ENCODE measurements at regions not wholly inside any gene's neighbourhood (a gene's known extent, or its start where the extent isn't known, plus 50 kb on each side); places are given as distances from the start of the nearest gene placed in this dataset.

DNA sequence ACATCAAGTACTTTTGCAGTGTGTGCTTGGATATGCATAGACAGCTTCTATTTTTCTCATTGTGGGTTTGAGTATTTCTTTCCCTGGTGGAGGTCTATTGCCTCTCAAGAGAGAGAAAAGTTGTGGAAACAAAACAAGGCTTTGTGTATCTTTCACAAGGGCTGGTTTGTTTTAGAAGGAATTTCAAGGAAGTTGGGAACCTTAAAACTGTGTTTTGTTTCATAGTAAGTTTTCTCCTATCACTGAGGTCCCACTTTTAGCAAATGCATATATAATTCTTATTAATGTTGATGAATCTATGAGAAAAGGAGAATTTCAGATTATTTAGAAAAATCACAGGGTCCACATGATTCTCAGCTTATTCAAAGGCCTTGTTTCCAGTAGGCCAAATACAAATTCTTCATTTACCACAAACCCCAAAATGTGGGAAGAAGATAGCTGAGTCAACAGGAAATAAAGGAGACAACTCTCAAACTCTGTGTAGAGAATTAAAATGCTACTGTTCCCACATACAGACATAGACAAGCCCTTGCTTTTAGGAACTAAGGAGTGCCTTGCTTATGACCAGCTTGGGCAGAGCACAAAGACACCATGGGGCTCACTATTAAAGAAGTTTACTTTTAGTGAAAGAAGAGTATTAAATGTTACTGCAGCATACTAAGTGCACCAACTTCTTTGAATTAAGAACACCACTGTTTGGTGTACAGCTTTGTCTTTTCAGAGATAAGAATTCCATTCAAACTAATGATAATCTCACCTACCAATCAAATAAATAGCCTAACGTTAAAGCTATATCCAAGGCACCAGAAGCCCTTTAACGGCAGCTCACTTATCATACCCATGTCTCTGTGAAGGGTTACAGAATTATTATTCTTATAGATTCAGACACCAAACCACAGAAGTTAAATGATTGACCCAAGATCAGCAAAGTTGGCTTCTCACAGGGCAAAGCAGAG lies 177.4 kb upstream of the LEF1 start:
- no peak for DNase-seq (ENCODE audit: extremely low read depth, low read depth, low spot score)

DNA sequence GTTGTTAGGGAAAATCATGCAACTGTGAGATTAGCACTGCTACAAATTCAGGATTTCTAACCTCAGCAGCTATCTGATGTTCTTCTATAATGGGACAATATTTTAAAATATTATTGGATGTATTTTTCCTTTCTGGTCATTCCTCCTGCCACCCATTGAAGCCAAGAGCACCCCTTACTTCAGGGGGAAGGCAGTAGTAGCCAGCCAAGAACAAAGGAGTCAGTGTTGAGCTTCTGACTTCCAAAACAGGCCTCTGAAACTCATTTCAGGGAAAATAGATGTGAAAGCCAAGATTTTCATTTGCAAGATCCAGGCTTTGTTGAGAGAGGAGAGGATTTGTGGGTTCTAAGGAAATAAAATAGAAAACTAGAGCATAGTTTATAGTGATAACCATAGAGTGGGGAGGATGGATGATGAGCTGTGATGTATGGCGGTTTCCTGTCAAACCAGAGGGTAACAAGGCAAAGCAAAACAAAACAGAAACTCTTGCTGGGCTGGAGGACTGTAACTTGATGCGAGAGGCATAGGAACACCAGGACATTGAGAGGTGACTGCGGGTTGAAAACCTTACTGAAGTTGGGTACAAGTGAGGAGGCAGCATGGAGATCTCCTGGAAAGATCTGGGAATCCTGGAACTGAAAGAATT lies 173.7 kb upstream of the LEF1 start:
- no peak for DNase-seq (ENCODE audit: extremely low read depth, low read depth, low spot score)

DNA sequence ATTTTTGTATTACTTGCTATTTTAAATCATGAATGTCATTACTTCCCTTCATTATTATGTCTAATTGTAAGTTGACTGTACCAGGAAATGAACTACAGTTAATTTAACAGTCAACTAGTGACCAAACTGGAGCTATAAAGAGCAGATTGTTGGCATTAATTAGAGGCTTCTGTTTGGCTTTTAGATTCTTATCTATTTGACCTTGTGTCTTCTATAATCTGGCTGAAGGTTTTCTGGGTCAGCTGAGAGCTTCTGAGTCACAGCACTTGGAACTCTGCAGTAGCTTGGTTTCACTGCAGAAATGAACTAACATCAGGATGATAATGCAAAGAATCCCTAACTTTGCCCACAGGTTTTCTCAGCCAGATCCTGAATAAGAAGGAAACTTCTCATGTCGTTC lies 169.2 kb upstream of the LEF1 start:
- no peak for DNase-seq (ENCODE audit: extremely low read depth, low read depth, low spot score)

DNA sequence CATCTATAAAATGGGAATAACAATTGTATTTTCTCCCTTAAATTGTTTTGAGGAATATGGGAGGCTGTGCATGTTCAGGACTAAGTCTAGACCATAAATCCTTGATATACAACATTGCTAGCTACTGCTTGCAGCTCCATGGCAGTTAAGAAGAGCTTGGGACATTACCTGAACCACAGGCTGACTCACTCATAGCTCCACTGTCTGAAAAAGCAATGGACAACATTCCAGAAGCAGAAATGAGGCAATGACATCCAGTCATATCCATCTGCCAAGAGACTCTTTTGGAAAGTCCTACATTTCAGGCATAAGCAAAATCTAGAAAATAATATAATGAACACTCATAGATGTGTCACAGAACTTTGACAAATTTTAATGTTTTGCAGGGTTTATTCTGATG lies 167.3 kb upstream of the LEF1 start:
- no peak for DNase-seq (ENCODE audit: extremely low read depth, low read depth, low spot score)

DNA sequence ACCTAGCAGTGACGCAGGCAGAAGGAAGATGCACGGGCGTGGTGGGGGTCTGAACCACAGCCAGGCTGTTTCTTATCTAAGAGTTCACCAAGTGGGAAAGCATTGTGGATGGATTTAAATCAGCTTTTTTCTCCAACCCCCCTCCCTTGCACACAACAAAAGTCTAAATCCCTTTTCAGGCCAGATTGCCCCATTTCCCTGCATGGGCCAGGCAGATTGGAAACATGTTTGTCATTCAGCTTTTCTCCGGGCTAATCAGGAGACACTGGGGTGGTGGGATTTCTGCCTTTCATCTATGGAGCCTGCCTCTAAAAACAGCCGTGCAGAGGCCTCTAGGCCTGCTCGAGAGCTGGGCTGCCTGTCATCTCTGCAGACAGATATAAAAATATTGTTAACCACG lies 166.3 kb upstream of the LEF1 start:
- DNase-seq (ENCODE audit: extremely low read depth, low read depth, low spot score): no peak

DNA sequence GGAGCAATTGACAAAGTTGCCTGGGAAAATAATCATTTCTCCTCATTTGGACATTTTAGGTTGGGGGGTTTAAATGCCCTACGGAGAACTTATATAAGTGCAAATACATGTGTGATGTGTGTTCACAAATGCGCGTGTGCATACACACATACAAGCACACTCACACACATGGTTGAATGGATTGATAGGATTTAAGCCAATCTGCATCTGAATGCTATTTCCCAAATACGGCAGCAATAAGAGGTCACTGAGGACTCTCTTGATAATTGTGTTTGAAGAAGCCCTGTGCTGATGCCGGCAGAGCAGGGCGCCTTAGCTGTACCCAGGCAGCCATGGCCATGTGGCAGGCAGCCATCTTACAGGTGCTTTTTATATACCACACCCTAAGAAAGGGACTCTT lies 165.3 kb upstream of the LEF1 start:
- DNase-seq (ENCODE audit: extremely low read depth, low read depth, low spot score): no peak

DNA sequence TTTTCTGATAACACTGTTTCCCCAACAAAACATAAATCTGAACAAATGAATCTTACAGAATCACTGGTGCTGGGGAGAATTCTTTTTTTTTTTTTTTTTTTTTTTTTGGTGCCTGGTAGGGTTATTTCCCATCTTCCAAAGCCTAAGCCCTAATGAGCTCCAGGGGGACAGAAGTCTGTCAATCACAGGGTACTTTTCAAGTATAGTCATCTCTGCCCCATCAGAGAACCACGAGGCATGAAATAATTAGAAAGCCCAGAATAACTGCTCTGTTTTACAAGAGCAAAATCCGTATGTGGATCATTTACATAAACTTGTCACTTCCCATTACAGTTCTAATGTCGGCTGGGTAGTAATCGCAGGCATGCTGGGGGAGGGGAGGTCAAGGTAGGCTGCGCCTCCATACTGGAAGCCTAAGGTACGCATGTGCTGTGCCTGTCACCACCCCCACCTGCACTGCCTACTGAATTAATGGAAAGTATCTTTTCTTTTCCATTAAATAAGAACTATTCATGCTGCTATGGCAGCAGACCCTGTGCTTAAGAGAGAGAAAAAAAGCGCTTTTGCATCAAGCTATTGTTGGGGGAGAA lies 164.7 kb upstream of the LEF1 start:
- DNase-seq (ENCODE audit: extremely low read depth, low read depth, low spot score): no peak

DNA sequence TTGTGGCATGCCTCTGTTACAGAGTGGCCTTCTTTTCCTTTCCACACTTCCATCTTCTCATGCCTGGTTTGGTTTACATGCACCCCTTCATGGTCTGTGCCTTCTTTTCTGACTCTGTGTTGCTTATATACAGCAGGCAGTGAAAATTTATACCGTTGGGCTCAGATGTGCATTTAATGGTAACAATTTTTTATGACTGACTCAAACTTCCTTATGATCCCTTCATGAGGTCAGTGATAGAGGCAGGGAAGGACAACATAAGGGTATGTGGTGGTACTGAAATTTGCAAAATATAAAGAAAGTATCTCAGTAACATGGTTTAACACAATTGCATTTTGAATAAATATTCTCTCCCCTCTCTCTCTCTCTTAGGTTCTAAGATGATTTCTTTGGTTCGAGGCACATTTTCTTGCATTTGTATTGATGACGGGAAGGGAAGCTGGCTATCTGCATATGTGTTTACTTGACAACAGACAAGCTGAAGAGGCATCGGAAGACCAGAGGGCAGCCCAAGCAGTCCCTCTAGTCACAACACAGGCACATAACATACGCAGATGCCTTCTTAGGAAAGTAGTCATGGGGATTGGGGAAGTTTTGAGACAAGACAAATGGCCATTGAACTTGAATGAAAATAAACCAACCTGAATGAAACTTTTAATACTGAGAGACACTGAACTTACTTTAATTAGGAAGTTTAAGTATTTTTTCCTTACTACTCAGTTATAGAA lies 163.3 kb upstream of the LEF1 start:
- DNase-seq (ENCODE audit: extremely low read depth, low read depth, low spot score): no peak

DNA sequence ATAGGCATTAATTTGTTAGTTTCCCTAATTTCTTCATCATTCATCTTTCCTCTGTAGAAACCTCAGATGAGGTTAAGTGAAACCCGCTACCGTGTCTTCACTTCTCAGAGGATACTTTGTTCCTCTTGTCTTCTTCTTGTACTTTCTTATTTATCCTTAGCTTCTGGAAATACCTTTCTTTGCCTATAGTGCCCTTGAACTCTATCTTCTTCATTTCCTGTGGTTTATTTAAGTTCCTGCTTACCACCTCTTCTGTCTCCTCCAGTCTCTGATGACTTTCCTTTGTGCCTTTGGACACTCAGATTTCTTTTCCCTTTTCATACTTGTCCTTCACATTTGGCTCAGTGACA lies 159.6 kb upstream of the LEF1 start:
- DNase-seq (ENCODE audit: extremely low read depth, low read depth, low spot score): no peak

DNA sequence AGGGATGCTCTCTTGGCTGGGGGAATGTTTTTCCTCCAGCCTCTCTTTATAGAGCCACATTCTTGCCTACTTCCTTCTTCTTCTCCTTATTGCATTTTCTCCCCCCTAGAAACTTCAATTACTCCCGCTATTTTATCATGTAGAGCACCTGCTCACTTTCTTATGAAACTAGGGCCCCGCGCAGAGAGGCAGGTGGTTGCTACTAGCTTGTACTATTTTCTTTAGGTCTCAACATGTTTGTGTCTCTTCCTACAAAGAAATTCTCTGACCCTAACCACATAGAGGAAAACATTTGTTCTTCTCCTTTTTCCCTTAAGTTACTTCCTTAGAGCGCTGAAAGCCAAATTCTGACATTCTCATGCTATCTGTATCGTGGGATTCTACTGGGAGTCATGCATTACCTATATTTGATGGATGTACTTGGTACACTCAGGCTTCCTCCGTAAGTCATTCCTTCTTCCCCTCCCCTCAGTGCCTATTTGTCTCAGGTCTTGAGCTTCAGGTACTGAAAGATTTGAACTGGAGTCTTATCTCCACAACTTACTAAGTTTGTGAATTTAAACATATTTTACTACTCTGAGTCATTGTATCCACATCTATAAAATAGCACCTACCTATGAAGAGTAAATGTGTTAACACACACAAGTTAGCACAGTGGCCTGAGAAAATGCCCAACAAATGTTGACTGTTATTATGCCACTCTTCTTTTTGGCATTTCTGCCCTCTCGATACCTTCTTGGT lies 159.1 kb upstream of the LEF1 start:
- no peak for DNase-seq (ENCODE audit: extremely low read depth, low read depth, low spot score)

DNA sequence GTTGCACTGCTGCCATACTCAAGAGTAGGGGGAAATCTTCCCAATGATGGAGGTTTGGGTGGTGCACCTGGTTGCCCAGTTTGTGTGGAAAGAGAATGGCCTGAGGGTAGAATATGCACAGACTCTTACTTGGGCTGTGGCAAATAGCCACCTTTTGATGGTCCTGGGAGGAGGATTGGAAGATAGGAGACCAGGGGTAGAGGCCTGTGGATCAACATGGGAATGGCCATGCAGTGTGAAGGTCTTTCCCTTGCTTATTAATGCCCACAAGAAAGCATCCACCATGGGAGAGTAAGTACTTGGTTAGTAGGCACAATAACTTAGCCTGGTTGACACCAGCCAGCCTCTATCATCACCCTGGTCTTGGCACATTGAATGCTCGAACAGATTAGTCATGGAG lies 156.8 kb upstream of the LEF1 start:
- DNase-seq (ENCODE audit: extremely low read depth, low read depth, low spot score): no peak

DNA sequence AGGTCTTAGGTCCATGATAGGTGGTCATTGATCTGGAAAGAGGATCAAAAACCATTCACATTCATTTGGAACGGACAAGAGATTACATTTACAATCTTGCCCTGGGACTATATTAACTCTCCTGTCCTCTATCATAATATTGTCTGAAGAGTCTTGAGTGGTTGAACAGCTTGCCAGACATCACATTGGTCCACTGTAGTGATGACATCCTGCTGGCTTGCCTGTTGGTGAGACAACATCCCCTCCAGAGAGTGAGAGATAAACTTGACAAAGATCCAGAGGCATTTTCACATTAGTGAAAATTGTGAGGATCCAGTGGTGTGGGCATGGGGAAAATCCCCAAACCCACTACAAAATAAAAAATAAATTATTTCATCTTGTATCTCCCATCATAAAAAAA lies 155.7 kb upstream of the LEF1 start:
- no peak for DNase-seq (ENCODE audit: extremely low read depth, low read depth, low spot score)

DNA sequence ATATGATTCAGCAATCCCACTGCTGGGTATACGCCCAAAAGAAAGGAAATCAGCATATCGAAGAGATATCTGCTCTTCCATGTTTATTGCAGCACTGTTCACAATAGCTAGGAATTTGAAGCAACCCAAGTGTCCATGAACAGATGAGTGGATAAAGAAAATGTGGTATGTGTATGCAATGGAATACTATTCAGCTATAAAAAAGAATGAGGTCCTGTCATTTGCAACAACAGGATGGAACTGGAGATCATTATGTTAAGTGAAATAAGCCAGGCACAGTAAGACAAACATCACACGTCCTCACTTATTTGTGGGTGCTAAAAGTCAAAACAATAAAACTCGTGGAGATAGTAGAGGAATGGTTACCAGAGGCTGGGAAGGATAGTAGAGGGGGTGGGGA lies 153.8 kb upstream of the LEF1 start:
- no peak for DNase-seq (ENCODE audit: extremely low read depth, low read depth, low spot score)

DNA sequence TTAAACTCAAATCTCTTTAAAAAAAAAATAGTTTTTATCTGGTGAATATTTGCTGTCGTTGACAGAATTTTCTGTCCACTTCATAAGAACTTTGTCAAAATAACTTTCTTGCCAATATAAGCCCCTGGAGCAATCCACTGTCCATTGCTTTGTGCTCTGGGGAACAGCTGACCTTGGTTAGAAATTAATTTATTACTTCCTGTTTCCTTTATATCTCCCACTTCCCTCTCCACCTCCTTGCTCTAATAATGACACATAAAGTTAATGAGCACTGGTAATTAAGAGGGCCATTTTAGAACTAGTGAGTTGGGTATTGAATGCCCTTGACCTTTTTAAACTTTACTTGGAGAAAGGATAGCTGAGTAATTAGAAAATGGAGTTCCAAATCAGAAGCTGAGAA lies 151.3 kb upstream of the LEF1 start:
- no peak for DNase-seq (ENCODE audit: extremely low read depth, low read depth, low spot score)

DNA sequence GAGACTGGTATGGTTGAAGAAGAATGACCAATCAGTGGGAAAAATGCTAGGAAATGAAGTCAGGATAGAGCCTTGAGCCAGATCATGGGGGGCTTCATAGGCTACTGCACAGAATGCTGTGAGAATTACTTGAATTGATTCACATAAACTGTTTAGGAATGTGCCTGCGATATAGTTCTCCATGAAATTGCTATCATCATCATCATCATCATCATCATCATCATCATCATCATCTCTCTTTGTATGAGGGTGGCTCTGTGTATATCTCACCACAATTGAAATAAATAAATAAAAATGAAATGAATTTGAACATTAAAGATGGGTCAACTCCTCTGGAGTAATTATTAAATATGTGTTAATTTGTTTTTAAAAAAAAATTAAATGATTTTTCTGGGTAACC lies 148.6 kb upstream of the LEF1 start:
- DNase-seq (ENCODE audit: extremely low read depth, low read depth, low spot score): no peak

DNA sequence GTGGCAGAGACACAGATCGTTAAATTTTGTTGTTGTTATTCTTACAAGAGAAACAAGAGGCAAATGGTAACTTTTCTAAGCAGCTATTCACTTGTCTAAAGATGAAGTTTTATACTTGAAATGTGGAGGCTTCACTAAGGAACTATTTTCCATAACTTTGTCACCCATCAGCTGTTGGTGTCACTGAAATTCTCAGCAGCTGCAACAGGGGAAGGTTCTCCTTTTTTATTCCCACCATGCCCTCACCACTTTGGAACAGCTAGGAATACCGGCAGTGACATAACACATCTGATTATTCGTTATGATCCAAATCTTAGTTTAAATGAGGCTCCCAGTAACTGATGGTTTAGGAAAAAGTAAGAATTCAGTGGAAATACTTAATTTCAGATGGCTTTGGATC lies 147.0 kb upstream of the LEF1 start:
- DNase-seq (ENCODE audit: extremely low read depth, low read depth, low spot score): no peak

DNA sequence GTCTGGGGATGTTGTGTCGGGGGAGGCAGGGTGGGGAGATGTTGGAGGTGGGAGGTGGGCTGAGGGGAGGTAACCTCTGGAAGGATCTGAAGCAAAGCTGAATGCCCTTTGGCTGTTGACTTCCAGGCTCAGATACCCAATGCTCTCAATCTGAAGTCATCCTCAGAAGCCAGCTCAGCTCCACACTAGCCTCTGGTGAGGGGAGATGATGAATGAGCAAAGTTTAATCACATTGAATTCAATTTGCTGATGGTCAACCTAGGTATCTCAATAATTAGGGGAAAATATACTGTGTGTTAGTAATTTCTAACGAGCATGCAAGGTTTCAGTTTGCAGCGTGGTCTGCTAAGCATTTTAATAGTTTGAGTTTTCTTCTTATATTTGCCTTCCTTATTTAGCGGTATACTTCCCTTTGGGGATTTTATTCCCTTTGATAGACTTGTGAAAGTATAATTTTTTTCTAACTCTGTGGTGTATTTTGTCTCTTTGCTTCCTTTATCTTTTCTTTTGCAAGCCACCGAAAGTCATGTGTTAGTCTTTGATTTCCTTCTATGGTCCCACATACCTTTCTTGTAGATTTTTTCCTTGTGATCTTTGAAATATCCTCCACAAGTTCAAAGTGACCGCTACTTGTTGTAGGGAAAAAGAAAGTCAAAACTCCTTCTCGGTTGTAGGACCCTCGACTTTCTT lies 146.3 kb upstream of the LEF1 start:
- no peak for DNase-seq (ENCODE audit: extremely low read depth, low read depth, low spot score)

DNA sequence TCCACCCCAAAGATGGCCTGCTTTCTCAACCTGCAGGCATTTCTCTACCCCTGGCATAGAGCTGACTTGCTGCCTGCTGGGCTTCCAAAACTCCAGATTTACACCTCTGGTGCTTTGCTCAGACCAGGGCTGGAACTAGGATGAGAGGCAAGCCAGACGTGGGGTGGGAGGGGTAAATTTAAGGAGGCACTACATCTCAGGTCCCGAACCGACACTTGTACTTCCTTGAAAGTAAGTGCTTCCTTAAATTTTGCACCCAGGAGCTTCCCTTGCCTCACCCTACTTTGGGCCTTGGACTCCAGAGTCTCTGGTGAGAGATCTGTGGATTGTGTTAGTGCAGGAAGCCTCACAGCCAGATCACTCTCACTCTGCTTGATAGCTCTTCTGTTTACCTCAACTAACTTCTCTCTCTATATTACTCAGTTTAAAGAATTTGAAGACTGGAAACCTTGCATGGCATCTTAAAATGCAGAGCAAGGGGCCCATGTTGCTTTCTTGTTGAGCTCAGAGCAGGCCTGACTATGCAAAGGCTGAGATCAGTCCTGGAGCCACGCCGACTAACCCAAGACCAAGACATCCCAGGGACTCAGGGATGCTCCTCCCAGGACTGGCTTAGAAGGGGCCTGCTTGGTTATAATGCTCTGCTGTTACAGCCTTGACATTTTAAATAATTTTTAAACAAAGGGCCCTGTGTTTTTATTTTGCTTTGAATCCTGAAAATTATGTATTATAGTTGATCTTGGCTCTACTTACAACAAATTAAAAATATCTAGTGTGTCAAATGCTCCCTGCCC lies 145.0 kb upstream of the LEF1 start:
- DNase-seq (ENCODE audit: extremely low read depth, low read depth, low spot score): no peak

DNA sequence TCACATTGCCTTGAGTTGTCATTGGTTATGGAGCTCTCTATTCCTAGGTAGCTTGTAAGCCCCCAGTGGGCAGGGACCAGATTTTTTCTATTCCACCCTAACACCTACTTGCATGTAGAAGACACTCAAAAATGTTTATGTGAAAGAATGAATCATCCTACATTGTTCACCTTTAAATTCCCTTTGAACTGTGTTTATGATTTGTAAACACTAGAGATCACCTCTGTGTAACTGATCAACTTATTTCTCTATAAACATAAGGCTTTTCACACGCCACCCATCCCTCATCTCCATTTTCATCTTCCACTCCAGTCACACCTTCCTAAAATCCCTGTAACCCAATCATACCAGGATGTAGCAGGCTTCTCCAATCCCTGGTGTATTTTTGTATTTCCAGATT lies 142.6 kb upstream of the LEF1 start:
- no peak for DNase-seq (ENCODE audit: extremely low read depth, low read depth, low spot score)

Data from glomerular endothelial cell (primary cell).